ENCODE measurements at regions not wholly inside any gene's neighbourhood (a gene's known extent, or its start where the extent isn't known, plus 50 kb on each side); places are given as distances from the start of the nearest gene placed in this dataset.

- H3K9me3 Mint-ChIP-seq, result peaks cover 4% of the 10 kb centered on the region
- no peak overlapping the region for H3K27ac Mint-ChIP-seq
Measured at GRCh38 chr5:107155707-107156106, 515.0 kb downstream of the EFNA5 start.

GRCh38 chr5:107154593-107154992 is 516.1 kb downstream of the EFNA5 start:
- DNase-seq, result no peak
- peaks cover 4% of the 10 kb centered on the region for H3K9me3 Mint-ChIP-seq
- no peak overlapping the region for H3K27ac Mint-ChIP-seq
- no peaks in the 10 kb centered on the region for H3K27me3 Mint-ChIP-seq
- intact Hi-C loops (cut with micrococcal nuclease), result no loop called here
- H3K4me1 Mint-ChIP-seq, result no peaks in the 10 kb centered on the region
- H3K36me3 Mint-ChIP-seq (ENCODE audit: low read depth), result no peaks in the 10 kb centered on the region
- no peak overlapping the region for H3K4me3 Mint-ChIP-seq

More at GRCh38 chr5:107155707-107156106, 515.0 kb downstream of the EFNA5 start:
- no peak overlapping the region for H3K4me3 Mint-ChIP-seq
- DNase-seq, result no peak
- no peaks in the 10 kb centered on the region for H3K27me3 Mint-ChIP-seq
- no peaks in the 10 kb centered on the region for H3K36me3 Mint-ChIP-seq (ENCODE audit: low read depth)
- intact Hi-C loops (cut with micrococcal nuclease), result no loop called here
- H3K4me1 Mint-ChIP-seq, result no peaks in the 10 kb centered on the region

GRCh38 chr5:107153283-107153682 is 517.5 kb downstream of the EFNA5 start:
- no peak overlapping the region for H3K27ac Mint-ChIP-seq
- H3K4me1 Mint-ChIP-seq, result no peaks in the 10 kb centered on the region
- H3K9me3 Mint-ChIP-seq, result no peaks in the 10 kb centered on the region
- H3K4me3 Mint-ChIP-seq, result no peak overlapping the region
- no peak for DNase-seq
- no peaks in the 10 kb centered on the region for H3K27me3 Mint-ChIP-seq
- no peaks in the 10 kb centered on the region for H3K36me3 Mint-ChIP-seq (ENCODE audit: low read depth)
- intact Hi-C loops (cut with micrococcal nuclease), result no loop called here

- intact Hi-C loops (cut with micrococcal nuclease), result loop anchor here (5.0 kb wide), 1 partner anchor 138 kb away; no protein-coding TSS in a partner anchor
- no peaks in the 10 kb centered on the region for H3K27me3 Mint-ChIP-seq
- no peaks in the 10 kb centered on the region for H3K9me3 Mint-ChIP-seq
- no peaks in the 10 kb centered on the region for H3K4me1 Mint-ChIP-seq
- no peak for DNase-seq
- H3K27ac Mint-ChIP-seq, result no peak overlapping the region
- H3K36me3 Mint-ChIP-seq (ENCODE audit: low read depth), result no peaks in the 10 kb centered on the region
- H3K4me3 Mint-ChIP-seq, result no peak overlapping the region
Measured at GRCh38 chr5:107149243-107150005, 521.3 kb downstream of the EFNA5 start.

- no peak overlapping the region for H3K4me3 Mint-ChIP-seq
- no peaks in the 10 kb centered on the region for H3K9me3 Mint-ChIP-seq
- no peaks in the 10 kb centered on the region for H3K27me3 Mint-ChIP-seq
- H3K36me3 Mint-ChIP-seq (ENCODE audit: low read depth), result no peaks in the 10 kb centered on the region
- H3K4me1 Mint-ChIP-seq, result no peaks in the 10 kb centered on the region
- H3K27ac Mint-ChIP-seq, result no peak overlapping the region
- intact Hi-C loops (cut with micrococcal nuclease), result loop anchor here (5.0 kb wide), 1 partner anchor 140 kb away; no protein-coding TSS in a partner anchor
- DNase-seq, result no peak
Measured at GRCh38 chr5:107147589-107147988, 523.1 kb downstream of the EFNA5 start.

- Mint-ChIP-seq H3K27ac (no peak overlapping the region), H3K36me3 (ENCODE audit: low read depth) (no peaks in the 10 kb centered on the region)
- DNase-seq, result no peak
Measured at GRCh38 chr5:107146901-107147300, 523.8 kb downstream of the EFNA5 start.

GRCh38 chr5:107135391-107135790 is 535.3 kb downstream of the EFNA5 start:
- peaks cover 5% of the 10 kb centered on the region for H3K9me3 Mint-ChIP-seq
- no peaks in the 10 kb centered on the region for H3K36me3 Mint-ChIP-seq (ENCODE audit: low read depth)
- no peak overlapping the region for H3K27ac Mint-ChIP-seq
- H3K27me3 Mint-ChIP-seq, result no peaks in the 10 kb centered on the region
- H3K4me3 Mint-ChIP-seq, result no peak overlapping the region
- H3K4me1 Mint-ChIP-seq, result no peaks in the 10 kb centered on the region
- intact Hi-C loops (cut with micrococcal nuclease), result no loop called here
- no peak for DNase-seq

More at GRCh38 chr5:107146901-107147300, 523.8 kb downstream of the EFNA5 start:
- no peaks in the 10 kb centered on the region for H3K9me3 Mint-ChIP-seq
- no peak overlapping the region for H3K4me3 Mint-ChIP-seq
- H3K27me3 Mint-ChIP-seq, result no peaks in the 10 kb centered on the region
- intact Hi-C loops (cut with micrococcal nuclease), result loop anchor here (5.0 kb wide), 1 partner anchor 140 kb away; no protein-coding TSS in a partner anchor
- H3K4me1 Mint-ChIP-seq, result no peaks in the 10 kb centered on the region

- H3K36me3 Mint-ChIP-seq (ENCODE audit: low read depth), result no peaks in the 10 kb centered on the region
- no peak for DNase-seq
- H3K9me3 Mint-ChIP-seq, result peaks cover under 1% of the 10 kb centered on the region
- H3K27me3 Mint-ChIP-seq, result no peaks in the 10 kb centered on the region
- no peak overlapping the region for H3K27ac Mint-ChIP-seq
- intact Hi-C loops (cut with micrococcal nuclease), result no loop called here
- H3K4me1 Mint-ChIP-seq, result no peaks in the 10 kb centered on the region
- no peak overlapping the region for H3K4me3 Mint-ChIP-seq
Measured at GRCh38 chr5:107134931-107135330, 535.8 kb downstream of the EFNA5 start.

- no peak for DNase-seq
- no peaks in the 10 kb centered on the region for H3K4me1 Mint-ChIP-seq
Measured at GRCh38 chr5:107129051-107129450, 541.7 kb downstream of the EFNA5 start.

GRCh38 chr5:107127878-107128277 is 542.9 kb downstream of the EFNA5 start:
- H3K4me3 Mint-ChIP-seq, result no peak overlapping the region
- intact Hi-C loops (cut with micrococcal nuclease), result no loop called here
- H3K27ac Mint-ChIP-seq, result no peak overlapping the region
- no peaks in the 10 kb centered on the region for H3K4me1 Mint-ChIP-seq
- no peaks in the 10 kb centered on the region for H3K9me3 Mint-ChIP-seq
- no peaks in the 10 kb centered on the region for H3K27me3 Mint-ChIP-seq
- no peaks in the 10 kb centered on the region for H3K36me3 Mint-ChIP-seq (ENCODE audit: low read depth)
- DNase-seq, result no peak

More at GRCh38 chr5:107129051-107129450, 541.7 kb downstream of the EFNA5 start:
- intact Hi-C loops (cut with micrococcal nuclease), result no loop called here
- no peaks in the 10 kb centered on the region for H3K9me3 Mint-ChIP-seq
- H3K27ac Mint-ChIP-seq, result no peak overlapping the region
- H3K36me3 Mint-ChIP-seq (ENCODE audit: low read depth), result no peaks in the 10 kb centered on the region
- no peaks in the 10 kb centered on the region for H3K27me3 Mint-ChIP-seq
- no peak overlapping the region for H3K4me3 Mint-ChIP-seq

- no peak for DNase-seq
- Mint-ChIP-seq H3K9me3 (no peaks in the 10 kb centered on the region), H3K4me1 (no peaks in the 10 kb centered on the region), H3K36me3 (ENCODE audit: low read depth) (no peaks in the 10 kb centered on the region), H3K4me3 (no peak overlapping the region), H3K27ac (no peak overlapping the region), H3K27me3 (no peaks in the 10 kb centered on the region)
- intact Hi-C loops (cut with micrococcal nuclease), result no loop called here
Measured at GRCh38 chr5:107126341-107126740, 544.4 kb downstream of the EFNA5 start.

GRCh38 chr5:107124376-107124775 is 546.4 kb downstream of the EFNA5 start:
- Mint-ChIP-seq H3K4me3 (no peak overlapping the region), H3K36me3 (ENCODE audit: low read depth) (no peaks in the 10 kb centered on the region), H3K27ac (no peak overlapping the region), H3K9me3 (no peaks in the 10 kb centered on the region), H3K4me1 (no peaks in the 10 kb centered on the region), H3K27me3 (no peaks in the 10 kb centered on the region)
- intact Hi-C loops (cut with micrococcal nuclease), result no loop called here
- DNase-seq, result no peak

- intact Hi-C loops (cut with micrococcal nuclease), result no loop called here
- Mint-ChIP-seq H3K4me3 (no peak overlapping the region), H3K9me3 (no peaks in the 10 kb centered on the region), H3K36me3 (ENCODE audit: low read depth) (no peaks in the 10 kb centered on the region), H3K4me1 (no peaks in the 10 kb centered on the region), H3K27me3 (no peaks in the 10 kb centered on the region), H3K27ac (no peak overlapping the region)
- no peak for DNase-seq
Measured at GRCh38 chr5:107123014-107123413, 547.7 kb downstream of the EFNA5 start.

GRCh38 chr5:107121793-107122519 is 548.8 kb downstream of the EFNA5 start:
- no peak overlapping the region for H3K27ac Mint-ChIP-seq
- H3K27me3 Mint-ChIP-seq, result no peaks in the 10 kb centered on the region
- no peaks in the 10 kb centered on the region for H3K36me3 Mint-ChIP-seq (ENCODE audit: low read depth)
- H3K4me1 Mint-ChIP-seq, result no peaks in the 10 kb centered on the region
- no peak overlapping the region for H3K4me3 Mint-ChIP-seq
- intact Hi-C loops (cut with micrococcal nuclease), result no loop called here
- H3K9me3 Mint-ChIP-seq, result no peaks in the 10 kb centered on the region
- no peak for DNase-seq

Measured in activated CD4-positive, alpha-beta T cell treated with anti-CD3 and anti-CD28 coated beads, Interleukin-2, amount 10 ng/mL, durations not matched to agents 24 days and 14 days (primary cell).